WERI-Rb-1 (cell line): ENCODE measurements at regions not wholly inside any gene's neighbourhood (a gene's known extent, or its start where the extent isn't known, plus 50 kb on each side); places are given as distances from the start of the nearest gene placed in this dataset.
"Not testable (repeated sequence)": the region's sequence is repeated elsewhere in the genome, so short reads cannot be mapped to it uniquely, and the experiment has no call there.

ENCODE experiments used
- DNase-seq: peaks from one replicate; pipeline ENCODE4 v3.0.0-alpha.2; 2020
- H3K27ac ChIP-seq: fragments of 250-450 bp; sonication (Bioruptor Pico); 2 replicates; pipeline ENCODE4 v1.5.1; 2020; ENCODE audit warnings: mild to moderate bottlenecking, moderate library complexity
- H3K27me3 ChIP-seq: fragments of 250-450 bp; sonication (Bioruptor Pico); 2 replicates; pipeline ENCODE4 v1.5.1; 2021; ENCODE audit warnings: mild to moderate bottlenecking, low read depth, moderate library complexity; ENCODE audit not compliant: insufficient read depth, severe bottlenecking
- H3K36me3 ChIP-seq: fragments of 250-450 bp; sonication (Bioruptor Pico); 2 replicates; pipeline ENCODE4 v1.5.1; 2020; ENCODE audit warnings: mild to moderate bottlenecking, moderate library complexity
- H3K4me3 ChIP-seq: 2 replicates; pipeline ENCODE4 v1.5.1; 2011; ENCODE audit warnings: low read depth, mild to moderate bottlenecking, control low read depth, low read length
- H3K9me3 ChIP-seq: fragments of 250-450 bp; sonication (Bioruptor Pico); 2 replicates; pipeline ENCODE4 v1.5.1; 2021; ENCODE audit warnings: mild to moderate bottlenecking, moderate library complexity; ENCODE audit not compliant: severe bottlenecking
- TF ChIP-seq, protein P1 (sequence below): IDR thresholded peaks from 2 replicates; pipeline ENCODE4 v1.5.1; 2011; ENCODE audit warnings: low read depth, mild to moderate bottlenecking, control low read depth, inconsistent platforms, low read length

DNA sequence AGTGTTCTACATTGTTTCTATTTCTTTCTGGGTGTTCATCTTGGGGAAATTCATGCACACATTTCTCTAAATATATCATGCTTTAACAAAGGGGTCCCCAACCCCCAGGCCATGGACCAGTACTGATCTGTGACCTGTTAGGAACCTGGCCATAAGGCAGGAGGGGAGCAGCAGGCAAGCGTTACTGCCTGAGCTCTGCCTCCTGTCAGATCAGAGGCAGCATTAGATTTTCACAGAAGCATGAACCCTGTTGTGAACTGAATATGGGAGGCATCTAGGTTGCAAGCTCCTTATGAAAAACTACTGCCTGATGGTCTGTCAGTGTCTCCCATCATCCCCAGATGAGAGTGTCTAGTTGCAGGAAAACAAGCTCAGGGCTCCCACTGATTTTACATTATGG, 270.0 kb downstream of the AGTPBP1 start:
- Histone ChIP-seq H3K27ac (no peak overlapping the region), H3K36me3 (no peaks in the 10 kb centered on the region), H3K4me3 (no peak overlapping the region), H3K9me3 (peaks cover 5% of the 10 kb centered on the region), H3K27me3 (peaks cover 43% of the 10 kb centered on the region)
- DNase-seq: no peak
- TF ChIP-seq, protein P1, sequence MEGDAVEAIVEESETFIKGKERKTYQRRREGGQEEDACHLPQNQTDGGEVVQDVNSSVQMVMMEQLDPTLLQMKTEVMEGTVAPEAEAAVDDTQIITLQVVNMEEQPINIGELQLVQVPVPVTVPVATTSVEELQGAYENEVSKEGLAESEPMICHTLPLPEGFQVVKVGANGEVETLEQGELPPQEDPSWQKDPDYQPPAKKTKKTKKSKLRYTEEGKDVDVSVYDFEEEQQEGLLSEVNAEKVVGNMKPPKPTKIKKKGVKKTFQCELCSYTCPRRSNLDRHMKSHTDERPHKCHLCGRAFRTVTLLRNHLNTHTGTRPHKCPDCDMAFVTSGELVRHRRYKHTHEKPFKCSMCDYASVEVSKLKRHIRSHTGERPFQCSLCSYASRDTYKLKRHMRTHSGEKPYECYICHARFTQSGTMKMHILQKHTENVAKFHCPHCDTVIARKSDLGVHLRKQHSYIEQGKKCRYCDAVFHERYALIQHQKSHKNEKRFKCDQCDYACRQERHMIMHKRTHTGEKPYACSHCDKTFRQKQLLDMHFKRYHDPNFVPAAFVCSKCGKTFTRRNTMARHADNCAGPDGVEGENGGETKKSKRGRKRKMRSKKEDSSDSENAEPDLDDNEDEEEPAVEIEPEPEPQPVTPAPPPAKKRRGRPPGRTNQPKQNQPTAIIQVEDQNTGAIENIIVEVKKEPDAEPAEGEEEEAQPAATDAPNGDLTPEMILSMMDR: no peak

DNA sequence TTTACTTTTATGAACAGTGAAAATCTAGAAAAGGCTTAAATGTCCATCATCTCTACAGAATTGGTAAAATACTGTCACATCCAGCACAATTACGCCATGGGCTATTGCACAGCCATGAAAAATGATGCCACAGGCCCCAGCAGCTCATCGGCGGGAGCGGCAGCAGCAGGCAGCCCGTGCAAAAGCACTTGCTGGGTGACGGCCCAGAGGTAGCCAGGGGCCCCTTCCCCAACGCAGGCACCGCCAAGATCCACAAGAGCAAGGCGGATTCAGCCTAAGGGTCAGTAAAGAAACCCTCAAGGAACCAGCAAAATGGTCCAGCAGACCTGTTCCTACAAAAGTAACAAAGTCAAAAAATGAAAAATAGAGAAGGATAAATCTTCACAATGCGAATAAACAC, 272.7 kb downstream of the AGTPBP1 start:
- Histone ChIP-seq H3K9me3 (no peaks in the 10 kb centered on the region), H3K4me3 (no peak overlapping the region), H3K27me3 (peaks cover 37% of the 10 kb centered on the region), H3K36me3 (no peaks in the 10 kb centered on the region), H3K27ac (no peak overlapping the region)
- TF ChIP-seq, protein P1: no peak
- no peak for DNase-seq

DNA sequence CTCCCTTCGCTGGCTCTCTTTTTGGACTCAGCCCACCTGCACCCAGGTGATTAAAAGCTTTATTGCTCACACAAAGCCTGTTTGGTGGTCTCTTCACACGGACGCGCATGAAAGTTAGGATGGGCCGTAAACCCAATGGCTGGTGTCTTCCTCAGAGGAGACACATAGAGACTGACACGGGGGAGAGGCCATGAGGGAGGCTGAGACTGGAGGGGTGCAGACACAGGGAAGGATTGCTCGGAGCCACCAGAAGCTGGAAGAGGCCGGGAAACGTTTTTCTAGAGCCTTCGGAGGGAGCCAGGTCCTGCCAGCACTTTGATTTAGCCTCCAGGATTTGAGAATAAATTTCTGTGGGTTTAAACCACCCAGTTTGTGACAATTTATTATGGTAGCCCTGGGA, 274.9 kb downstream of the AGTPBP1 start:
- H3K36me3 ChIP-seq: no peaks in the 10 kb centered on the region
- H3K27ac ChIP-seq: no peak overlapping the region
- H3K9me3 ChIP-seq: no peaks in the 10 kb centered on the region
- DNase-seq: no peak
- peaks cover 29% of the 10 kb centered on the region for H3K27me3 ChIP-seq
- H3K4me3 ChIP-seq: no peak overlapping the region
- TF ChIP-seq, protein P1: no peak

DNA sequence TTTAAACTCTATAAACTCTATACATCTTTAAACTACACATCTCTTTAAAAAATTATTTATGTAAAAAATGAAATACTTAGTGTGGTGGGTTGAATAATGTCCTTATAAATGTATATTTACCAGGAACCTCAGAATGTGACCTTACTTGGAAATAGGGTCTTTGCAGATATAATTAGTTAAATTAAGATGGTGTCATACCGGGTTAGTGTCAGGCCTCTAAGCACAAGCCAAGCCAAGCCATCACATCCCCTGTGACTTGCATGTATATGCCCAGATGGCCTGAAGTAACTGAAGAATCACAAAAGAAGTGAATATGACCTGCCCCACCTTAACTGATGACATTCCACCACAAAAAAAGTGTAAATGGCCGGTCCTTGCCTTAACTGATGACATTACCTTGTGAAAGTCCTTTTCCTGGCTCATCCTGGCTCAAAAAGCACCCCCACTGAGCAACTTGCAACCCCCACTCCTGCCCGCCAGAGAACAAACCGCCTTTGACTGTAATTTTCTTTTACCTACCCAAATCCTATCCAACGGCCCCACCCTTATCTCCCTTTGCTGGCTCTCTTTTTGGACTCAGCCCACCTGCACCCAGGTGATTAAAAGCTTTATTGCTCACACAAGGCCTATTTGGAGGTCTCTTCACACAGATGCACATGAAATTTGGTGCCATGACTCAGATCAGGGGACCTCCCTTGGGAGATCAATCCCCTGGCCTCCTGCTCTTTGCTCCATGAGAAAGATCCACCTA, 283.5 kb downstream of the AGTPBP1 start:
- H3K36me3 ChIP-seq, DNase-seq, H3K9me3 ChIP-seq, H3K27ac ChIP-seq, H3K4me3 ChIP-seq: not testable (repeated sequence)
- peaks cover 20% of the 10 kb centered on the region for H3K27me3 ChIP-seq

DNA sequence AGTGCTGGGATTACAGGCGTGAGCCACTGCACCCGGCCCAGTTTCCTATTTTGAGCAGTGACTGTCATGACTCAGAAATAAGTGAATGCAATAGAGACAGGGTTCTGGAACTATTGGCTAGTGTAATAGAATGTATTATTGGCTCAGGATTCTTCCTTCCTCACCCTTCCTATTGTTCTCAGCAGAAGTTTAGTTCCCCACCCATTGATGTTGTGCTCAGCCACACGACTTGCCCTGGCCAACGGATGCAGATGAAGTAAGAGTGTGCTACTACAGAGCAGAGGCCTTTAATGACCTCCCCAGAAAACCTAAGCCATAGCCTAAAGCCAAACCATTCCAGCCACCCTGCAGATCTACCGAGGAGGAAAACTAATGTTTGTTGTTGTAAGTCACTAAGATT, 287.9 kb downstream of the AGTPBP1 start:
- TF ChIP-seq, protein P1: no peak
- H3K27me3 ChIP-seq: peaks cover 36% of the 10 kb centered on the region
- DNase-seq: no peak
- H3K27ac ChIP-seq: no peak overlapping the region
- H3K9me3 ChIP-seq: peaks cover 6% of the 10 kb centered on the region
- no peak overlapping the region for H3K4me3 ChIP-seq
- no peaks in the 10 kb centered on the region for H3K36me3 ChIP-seq

DNA sequence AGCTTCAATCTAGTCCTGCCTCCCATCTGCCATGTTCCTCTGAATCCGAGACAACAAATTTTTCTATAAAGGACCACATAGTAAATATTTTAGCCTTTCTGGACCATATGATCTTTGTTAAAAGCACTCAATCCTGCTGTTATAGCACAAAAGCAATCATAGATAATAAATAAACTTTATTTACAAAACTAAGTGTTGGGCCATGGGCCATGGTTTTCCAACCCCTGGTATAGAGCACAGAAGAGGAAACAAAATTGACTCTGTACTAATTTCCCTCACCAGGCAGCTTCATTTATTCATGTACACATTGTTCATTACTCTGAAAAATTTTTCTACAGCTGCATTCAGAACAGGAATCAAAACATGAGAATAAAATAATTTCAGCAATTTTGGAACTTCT, 288.9 kb downstream of the AGTPBP1 start:
- peaks cover 6% of the 10 kb centered on the region for H3K9me3 ChIP-seq
- H3K27me3 ChIP-seq: peaks cover 36% of the 10 kb centered on the region
- no peak overlapping the region for H3K4me3 ChIP-seq
- no peak overlapping the region for H3K27ac ChIP-seq
- TF ChIP-seq, protein P1: no peak
- no peaks in the 10 kb centered on the region for H3K36me3 ChIP-seq
- no peak for DNase-seq
